ENCODE measurements at regions not wholly inside any gene's neighbourhood (a gene's known extent, or its start where the extent isn't known, plus 50 kb on each side); places are given as distances from the start of the nearest gene placed in this dataset.
A peak's percentile ranks its signal among the peaks of the same experiment; 100 is the strongest.

DNA sequence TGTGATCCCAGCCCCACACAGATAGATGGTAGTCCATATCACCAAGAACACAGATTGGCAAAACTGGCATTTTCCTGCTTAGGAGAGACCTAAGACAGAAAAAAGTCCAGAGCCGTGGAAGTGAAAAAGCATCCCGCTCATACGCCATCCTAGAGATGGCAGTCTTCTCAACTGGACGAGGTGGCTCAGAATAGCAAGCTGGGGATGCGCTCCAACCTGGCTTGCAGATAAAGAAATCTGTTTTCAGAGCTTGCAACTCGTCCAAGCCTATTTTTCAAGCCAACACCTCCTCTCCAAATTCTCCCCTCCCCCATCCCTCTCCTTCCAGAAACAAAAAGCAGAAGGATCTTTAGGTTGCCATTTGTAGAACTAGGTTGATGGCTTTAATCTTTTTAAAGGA lies 74.3 kb upstream of the OTX2 start:
- H3K36me3 ChIP-seq (ENCODE audit: control insufficient read depth, insufficient read depth, low read length) = no peaks in the 10 kb centered on the region
- peaks cover 5% of the 10 kb centered on the region for H3K27me3 Mint-ChIP-seq (ENCODE audit: insufficient read depth)
- TF ChIP-seq, protein P1, sequence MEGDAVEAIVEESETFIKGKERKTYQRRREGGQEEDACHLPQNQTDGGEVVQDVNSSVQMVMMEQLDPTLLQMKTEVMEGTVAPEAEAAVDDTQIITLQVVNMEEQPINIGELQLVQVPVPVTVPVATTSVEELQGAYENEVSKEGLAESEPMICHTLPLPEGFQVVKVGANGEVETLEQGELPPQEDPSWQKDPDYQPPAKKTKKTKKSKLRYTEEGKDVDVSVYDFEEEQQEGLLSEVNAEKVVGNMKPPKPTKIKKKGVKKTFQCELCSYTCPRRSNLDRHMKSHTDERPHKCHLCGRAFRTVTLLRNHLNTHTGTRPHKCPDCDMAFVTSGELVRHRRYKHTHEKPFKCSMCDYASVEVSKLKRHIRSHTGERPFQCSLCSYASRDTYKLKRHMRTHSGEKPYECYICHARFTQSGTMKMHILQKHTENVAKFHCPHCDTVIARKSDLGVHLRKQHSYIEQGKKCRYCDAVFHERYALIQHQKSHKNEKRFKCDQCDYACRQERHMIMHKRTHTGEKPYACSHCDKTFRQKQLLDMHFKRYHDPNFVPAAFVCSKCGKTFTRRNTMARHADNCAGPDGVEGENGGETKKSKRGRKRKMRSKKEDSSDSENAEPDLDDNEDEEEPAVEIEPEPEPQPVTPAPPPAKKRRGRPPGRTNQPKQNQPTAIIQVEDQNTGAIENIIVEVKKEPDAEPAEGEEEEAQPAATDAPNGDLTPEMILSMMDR (conservative IDR thresholded peaks at IDR 0.05) = peak; percentile 30
- H3K9me3 Mint-ChIP-seq = no peaks in the 10 kb centered on the region
- H3K27ac Mint-ChIP-seq = no peak overlapping the region
- 57 to 74% methylated on average over 5 to 6 of the region's 6 CpGs for WGBS, 2 experiments (ENCODE audit: insufficient coverage in 1 of 2, insufficient read length in 1 of 2)
- peaks cover 39% of the 10 kb centered on the region for H3K4me1 Mint-ChIP-seq
- no peak overlapping the region for H3K4me3 Mint-ChIP-seq
- H3K4me1 ChIP-seq (ENCODE audit: control insufficient read depth, insufficient read depth, low read length) = peaks cover 10% of the 10 kb centered on the region
- no peak for DNase-seq
- peaks cover 2% of the 10 kb centered on the region for H3K36me3 Mint-ChIP-seq (ENCODE audit: low read depth)
- no peaks in the 10 kb centered on the region for H3K27me3 ChIP-seq (ENCODE audit: control insufficient read depth, insufficient read depth, low read length, poor library complexity, severe bottlenecking)
- H3K27ac ChIP-seq (ENCODE audit: low read depth, low read length) = no peak overlapping the region
- no peaks in the 10 kb centered on the region for H3K9me3 ChIP-seq (ENCODE audit: control insufficient read depth, low read length)
- H3K9ac ChIP-seq (ENCODE audit: extremely low read depth, low read length, poor library complexity, severe bottlenecking) = no peak overlapping the region
- no peak overlapping the region for H3K4me3 ChIP-seq (ENCODE audit: low read length)

DNA sequence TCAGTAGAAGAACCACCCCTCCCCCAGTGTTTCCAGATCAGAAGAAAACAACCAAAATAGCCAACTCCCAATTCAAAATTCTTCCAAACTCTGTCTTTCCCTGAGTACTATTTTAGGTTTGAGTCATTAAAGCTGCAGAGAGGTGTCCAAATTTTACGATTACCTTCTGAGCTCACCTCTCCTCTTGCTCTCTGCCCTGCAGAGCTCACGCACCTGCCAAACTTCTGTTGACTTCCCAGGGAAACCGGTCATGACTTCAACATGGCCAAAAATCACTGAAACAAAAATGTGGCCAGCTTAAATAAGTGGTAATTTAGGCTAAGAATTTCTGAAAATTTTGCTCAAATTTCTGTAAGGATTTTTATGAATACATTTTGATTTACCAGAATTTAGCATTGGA lies 70.9 kb upstream of the OTX2 start:
- Mint-ChIP-seq H3K4me3 (no peak overlapping the region), H3K9me3 (no peaks in the 10 kb centered on the region), H3K36me3 (ENCODE audit: low read depth) (peaks cover 2% of the 10 kb centered on the region), H3K27me3 (ENCODE audit: insufficient read depth) (peaks cover 5% of the 10 kb centered on the region), H3K27ac (no peak overlapping the region), H3K4me1 (peaks cover 21% of the 10 kb centered on the region)
- no peak overlapping the region for H3K4me3 ChIP-seq (ENCODE audit: low read length)
- H3K27me3 ChIP-seq (ENCODE audit: control insufficient read depth, insufficient read depth, low read length, poor library complexity, severe bottlenecking) = no peaks in the 10 kb centered on the region
- H3K9ac ChIP-seq (ENCODE audit: extremely low read depth, low read length, poor library complexity, severe bottlenecking) = no peak overlapping the region
- H3K27ac ChIP-seq (ENCODE audit: low read depth, low read length) = no peak overlapping the region
- H3K9me3 ChIP-seq (ENCODE audit: control insufficient read depth, low read length) = no peaks in the 10 kb centered on the region
- no peaks in the 10 kb centered on the region for H3K36me3 ChIP-seq (ENCODE audit: control insufficient read depth, insufficient read depth, low read length)
- peaks cover 7% of the 10 kb centered on the region for H3K4me1 ChIP-seq (ENCODE audit: control insufficient read depth, insufficient read depth, low read length)
- DNase-seq = no peak
- TF ChIP-seq, protein P1 (conservative IDR thresholded peaks at IDR 0.05) = no peak
- WGBS, 2 experiments (ENCODE audit: insufficient coverage in 1 of 2, insufficient read length in 1 of 2) = 93 to 100% methylated on average over 2 to 3 of the region's 3 CpGs

DNA sequence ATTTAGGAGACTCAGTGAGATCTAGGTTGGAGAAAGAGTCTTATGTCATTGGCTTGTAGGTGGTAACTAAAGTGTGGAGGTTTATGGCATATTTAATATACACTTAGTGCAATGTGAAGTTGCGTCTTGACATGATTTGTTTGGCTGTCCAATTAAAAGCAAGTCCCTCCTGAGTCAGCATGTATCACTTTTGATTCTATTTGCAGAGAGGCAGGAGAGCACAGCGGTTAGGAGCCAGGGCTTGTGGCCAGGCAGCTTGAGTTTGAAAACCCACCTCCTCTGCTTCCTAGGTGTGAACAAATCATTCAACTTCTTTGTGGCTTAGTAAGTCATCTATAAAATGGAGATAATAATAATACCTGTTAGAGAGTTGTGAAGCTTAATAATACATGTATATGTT lies 68.5 kb upstream of the OTX2 start:
- H3K27me3 ChIP-seq (ENCODE audit: control insufficient read depth, insufficient read depth, low read length, poor library complexity, severe bottlenecking) = no peaks in the 10 kb centered on the region
- H3K36me3 ChIP-seq (ENCODE audit: control insufficient read depth, insufficient read depth, low read length) = no peaks in the 10 kb centered on the region
- TF ChIP-seq, protein P1 (conservative IDR thresholded peaks at IDR 0.05) = no peak
- no peak overlapping the region for H3K27ac ChIP-seq (ENCODE audit: low read depth, low read length)
- no peaks in the 10 kb centered on the region for H3K4me1 ChIP-seq (ENCODE audit: control insufficient read depth, insufficient read depth, low read length)
- peaks cover 3% of the 10 kb centered on the region for H3K27me3 Mint-ChIP-seq (ENCODE audit: insufficient read depth)
- H3K9ac ChIP-seq (ENCODE audit: extremely low read depth, low read length, poor library complexity, severe bottlenecking) = no peak overlapping the region
- H3K9me3 ChIP-seq (ENCODE audit: control insufficient read depth, low read length) = no peaks in the 10 kb centered on the region
- no peak overlapping the region for H3K4me3 ChIP-seq (ENCODE audit: low read length)
- no peaks in the 10 kb centered on the region for H3K9me3 Mint-ChIP-seq
- 90 to 100% methylated on average over 1 to 2 of the region's 2 CpGs for WGBS, 2 experiments (ENCODE audit: insufficient coverage in 1 of 2, insufficient read length in 1 of 2)
- H3K27ac Mint-ChIP-seq = no peak overlapping the region
- peak; percentile 10 for DNase-seq
- H3K36me3 Mint-ChIP-seq (ENCODE audit: low read depth) = peaks cover 2% of the 10 kb centered on the region
- H3K4me1 Mint-ChIP-seq = peaks cover 18% of the 10 kb centered on the region
- no peak overlapping the region for H3K4me3 Mint-ChIP-seq
